A673 (cell line): ENCODE measurements at regions not wholly inside any gene's neighbourhood (a gene's known extent, or its start where the extent isn't known, plus 50 kb on each side); places are given as distances from the start of the nearest gene placed in this dataset.

Source experiments
- BruUV-seq: library from RNA; stranded (reverse); fragments of 400-500 nt; replicated peaks from 2 replicates; lab custom pipeline; 2021; lab: Mats Ljungman, UMichigan
- CTCF ChIA-PET: fragments of 300-600 bp; sonication (Branson Sonifier 250); formaldehyde crosslinking; loops from one replicate; lab custom pipeline; 2022; ENCODE audit warnings: antibody characterized with exemption; lab: Charles Lee
- POLR2A ChIA-PET: fragments of 300-600 bp; sonication (Branson Sonifier 250); formaldehyde crosslinking; loops from one replicate; lab custom pipeline; 2022; ENCODE audit warnings: antibody characterized with exemption; ENCODE audit not compliant: low non-redundant PET; lab: Charles Lee
- DNase-seq: peaks from one replicate; pipeline ENCODE4 v3.0.0-alpha.2; 2015; ENCODE audit warnings: low spot score
- H3K27ac ChIP-seq: fragments of 200-600 bp; sonication (generic); 2 replicates; pipeline ENCODE4 v1.5.1; 2016; ENCODE audit warnings: mixed run types, low read depth, mild to moderate bottlenecking, mixed read lengths, antibody characterized with exemption, low read length; ENCODE audit not compliant: poor library complexity, severe bottlenecking
- H3K27me3 ChIP-seq: fragments of 200-600 bp; sonication (generic); replicated peaks from 2 replicates; pipeline ENCODE4 v1.6.1; 2017; ENCODE audit warnings: mixed run types, low read depth, mild to moderate bottlenecking, mixed read lengths, antibody characterized with exemption, low read length; ENCODE audit not compliant: insufficient read depth, poor library complexity
- H3K36me3 ChIP-seq: fragments of 200-600 bp; sonication (generic); 2 replicates; pipeline ENCODE4 v1.6.1; 2016; ENCODE audit warnings: mixed run types, mild to moderate bottlenecking, mixed read lengths, antibody characterized with exemption, low read length; ENCODE audit not compliant: insufficient read depth, poor library complexity, severe bottlenecking
- H3K4me1 ChIP-seq: fragments of 200-600 bp; sonication (generic); 2 replicates; pipeline ENCODE4 v1.6.1; 2017; ENCODE audit warnings: mixed run types, mild to moderate bottlenecking, mixed read lengths, antibody characterized with exemption, low read length; ENCODE audit not compliant: insufficient read depth, poor library complexity, severe bottlenecking
- H3K4me3 ChIP-seq: fragments of 200-600 bp; sonication (generic); 2 replicates; pipeline ENCODE4 v1.5.1; 2016; ENCODE audit warnings: low read depth, mixed run types, mild to moderate bottlenecking, mixed read lengths, low read length; ENCODE audit not compliant: poor library complexity, severe bottlenecking
- H3K9me3 ChIP-seq: fragments of 200-600 bp; sonication (generic); 2 replicates; pipeline ENCODE4 v1.6.1; 2016; ENCODE audit warnings: mixed run types, low read depth, mild to moderate bottlenecking, mixed read lengths, antibody characterized with exemption, low read length; ENCODE audit not compliant: poor library complexity, severe bottlenecking
- CTCF ChIP-seq: fragments of 300-800, 200-600 bp; sonication (generic); conservative IDR thresholded peaks from 2 replicates; pipeline ENCODE4 v1.5.1; 2017; ENCODE audit warnings: low read depth, mild to moderate bottlenecking, antibody characterized with exemption, low read length, moderate library complexity, mixed read lengths
- EZH2 ChIP-seq: fragments of 200-600 bp; sonication (generic); IDR thresholded peaks from 2 replicates; pipeline ENCODE4 v1.6.1; 2017; ENCODE audit warnings: borderline replicate concordance, low read depth, mild to moderate bottlenecking, mixed read lengths, antibody characterized with exemption, low read length; ENCODE audit not compliant: poor library complexity, severe bottlenecking
- intact Hi-C: fragments of 100-400 bp; cut with micrococcal nuclease; formaldehyde crosslinking; loops from one replicate; pipeline ENCODE4 v1.10.0; 2022; ENCODE audit not compliant: unreplicated experiment

- intact Hi-C loops: no loop called here
- TF ChIP-seq EZH2 (no peak), CTCF (no peak)
- no peaks in the 10 kb centered on the region for H3K36me3 ChIP-seq
- peaks cover 33% of the 10 kb centered on the region for H3K27me3 ChIP-seq
- H3K9me3 ChIP-seq: no peaks in the 10 kb centered on the region
- H3K4me1 ChIP-seq: no peaks in the 10 kb centered on the region
- DNase-seq: no peak
- no peak overlapping the region for H3K4me3 ChIP-seq
- no TSS peak for BruUV-seq
- CTCF ChIA-PET: no interaction called here
- H3K27ac ChIP-seq: no peak overlapping the region
- POLR2A ChIA-PET: interaction anchor here (0.7 kb wide), 1 partner anchor 39 kb away, joined by 3 read pairs; no protein-coding TSS in a partner anchor
Observed at GRCh38 chr16:48911700-48912099, 301.7 kb upstream of the N4BP1 start.

DNA sequence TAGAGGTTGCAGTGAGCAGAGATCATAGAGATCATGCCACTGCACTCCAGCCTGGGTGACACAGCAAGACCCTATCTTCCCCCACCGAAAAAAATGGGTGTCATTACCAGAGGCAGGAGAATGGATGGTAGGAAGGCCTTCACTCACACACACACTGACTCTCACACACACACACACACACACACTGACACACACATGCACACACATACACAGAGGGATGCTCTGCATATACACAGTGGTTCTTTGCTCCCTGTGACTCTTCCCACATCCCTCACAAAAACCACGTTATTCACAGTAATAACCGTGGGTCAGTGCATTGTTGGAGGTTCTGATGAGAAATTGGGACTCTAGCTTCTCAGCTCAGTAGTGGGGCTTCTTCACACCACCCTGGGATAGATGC is 300.2 kb upstream of the N4BP1 start:
- DNase-seq: no peak
- intact Hi-C loops: no loop called here
- Histone ChIP-seq H3K36me3 (no peaks in the 10 kb centered on the region), H3K27me3 (peaks cover 46% of the 10 kb centered on the region), H3K9me3 (no peaks in the 10 kb centered on the region), H3K4me1 (no peaks in the 10 kb centered on the region), H3K27ac (no peak overlapping the region), H3K4me3 (no peak overlapping the region)
- no peak for TF ChIP-seq CTCF
- TF ChIP-seq EZH2: no peak
- ChIA-PET CTCF (no interaction called here), POLR2A (no interaction called here)
- BruUV-seq: no TSS peak

- Histone ChIP-seq H3K36me3 (no peaks in the 10 kb centered on the region), H3K27me3 (peaks cover 55% of the 10 kb centered on the region), H3K9me3 (no peaks in the 10 kb centered on the region), H3K27ac (no peak overlapping the region), H3K4me1 (no peaks in the 10 kb centered on the region), H3K4me3 (no peak overlapping the region)
- no peak for TF ChIP-seq EZH2
- TF ChIP-seq CTCF: no peak
- ChIA-PET POLR2A (no interaction called here), CTCF (no interaction called here)
- intact Hi-C loops: no loop called here
- no TSS peak for BruUV-seq
- DNase-seq: no peak
Observed at GRCh38 chr16:48909231-48909630, 299.3 kb upstream of the N4BP1 start.
